Epidermal melanocyte (primary cell): ENCODE measurements at regions not wholly inside any gene's neighbourhood (a gene's known extent, or its start where the extent isn't known, plus 50 kb on each side); places are given as distances from the start of the nearest gene placed in this dataset.
A peak's percentile ranks its signal among the peaks of the same experiment; 100 is the strongest.

Experiments used
- DNase-seq: peaks from one replicate; pipeline ENCODE4 v3.0.0; 2011; ENCODE audit warnings: low spot score; ENCODE audit not compliant: insufficient read length

DNA sequence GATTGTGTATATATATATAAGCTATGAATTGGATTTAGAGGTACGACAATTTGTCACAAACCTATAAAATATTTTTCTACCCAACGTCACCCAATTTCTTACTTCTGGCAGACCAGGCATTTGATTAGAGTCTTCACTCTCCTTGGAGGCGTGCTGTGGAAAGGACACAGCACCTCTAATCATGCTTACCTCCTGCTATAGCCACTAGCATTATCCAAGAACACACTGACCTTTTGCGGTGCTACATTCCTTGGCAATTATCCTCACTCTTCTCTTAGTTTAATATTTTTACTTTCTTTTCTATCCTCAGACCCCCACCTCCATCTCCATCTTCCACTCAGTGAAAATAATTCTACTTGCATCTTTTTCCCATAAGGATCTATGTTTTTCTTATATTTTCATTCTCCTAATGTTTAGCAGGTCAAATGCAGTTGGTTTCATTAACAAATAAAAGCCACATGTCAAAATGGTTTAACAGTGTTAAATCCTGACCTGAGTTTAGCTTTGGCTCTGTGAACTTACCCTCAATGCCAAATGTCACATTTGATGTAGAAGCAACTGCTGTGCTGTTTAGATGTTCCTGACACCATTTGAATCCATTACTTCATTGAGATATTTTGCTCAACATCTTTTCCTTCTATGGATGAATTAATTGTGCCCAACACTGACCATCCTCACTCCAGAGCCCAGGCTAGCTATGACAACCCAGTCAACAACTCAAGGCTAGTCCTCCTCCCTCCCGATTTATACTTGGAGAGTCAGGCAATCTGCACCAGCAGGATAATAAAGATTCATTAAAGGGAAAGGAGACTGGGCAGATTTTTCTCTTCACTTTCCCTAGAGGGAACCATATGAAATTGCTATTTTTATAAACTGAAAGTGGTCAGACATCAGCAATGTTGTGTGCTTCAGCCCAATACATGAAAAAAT, 240.5 kb downstream of the MREG start:
- no peak for DNase-seq

DNA sequence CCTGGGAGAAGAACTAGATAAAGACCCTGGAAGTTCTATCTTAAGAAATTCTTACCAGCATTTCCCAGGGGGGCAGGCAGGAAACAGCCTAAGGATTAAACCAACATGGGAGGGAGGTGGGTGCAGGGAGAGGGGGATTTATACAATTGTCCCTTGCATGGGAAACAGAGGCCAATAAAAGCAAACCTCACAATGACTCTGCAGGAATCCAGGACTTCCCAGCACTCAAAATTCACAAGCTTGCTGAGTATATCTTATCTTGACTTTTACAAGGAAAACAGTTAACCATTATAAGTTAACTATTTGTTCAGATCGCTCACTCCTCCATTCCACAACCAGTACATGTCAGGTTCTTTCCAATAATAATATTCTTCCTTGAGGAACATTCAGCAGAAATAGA, 241.3 kb downstream of the MREG start:
- DNase-seq: no peak

DNA sequence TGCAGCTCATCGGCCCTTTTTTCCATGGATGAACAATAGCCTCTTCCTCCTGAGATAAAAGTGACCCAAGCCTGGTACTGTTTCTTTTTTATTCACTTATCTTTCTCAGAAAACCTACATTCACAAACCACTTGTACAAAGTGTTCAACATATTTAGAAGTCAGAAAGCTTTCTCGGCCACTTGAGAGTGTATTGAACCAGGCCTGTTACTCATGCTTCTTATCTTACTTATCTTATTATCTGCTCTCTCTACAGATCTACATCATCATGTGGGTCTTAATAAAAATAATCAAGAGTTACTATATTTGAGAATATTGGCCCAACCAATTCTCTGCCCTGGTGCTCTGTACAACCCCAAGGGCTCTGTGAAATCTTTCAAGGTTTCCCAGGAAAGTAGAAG, 242.1 kb downstream of the MREG start:
- DNase-seq: no peak

DNA sequence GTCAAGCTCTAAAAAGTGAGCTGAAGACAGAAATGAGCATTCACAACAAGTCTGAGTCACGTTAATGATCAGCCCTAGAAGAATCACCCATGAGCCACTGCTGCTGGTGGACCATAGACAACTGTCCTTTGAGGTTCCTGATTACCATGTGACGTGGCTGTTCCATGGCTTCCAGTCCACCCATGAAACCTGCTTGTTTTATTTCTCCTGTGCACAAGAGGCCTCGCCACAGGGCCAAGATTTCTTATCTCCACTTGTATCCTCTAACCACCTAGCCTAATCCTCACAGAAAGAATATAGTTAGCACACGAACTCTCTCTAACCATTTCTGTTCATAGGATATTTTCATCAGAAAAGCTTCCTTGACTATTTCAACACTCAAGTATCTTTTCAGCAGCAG, 242.7 kb downstream of the MREG start:
- no peak for DNase-seq

DNA sequence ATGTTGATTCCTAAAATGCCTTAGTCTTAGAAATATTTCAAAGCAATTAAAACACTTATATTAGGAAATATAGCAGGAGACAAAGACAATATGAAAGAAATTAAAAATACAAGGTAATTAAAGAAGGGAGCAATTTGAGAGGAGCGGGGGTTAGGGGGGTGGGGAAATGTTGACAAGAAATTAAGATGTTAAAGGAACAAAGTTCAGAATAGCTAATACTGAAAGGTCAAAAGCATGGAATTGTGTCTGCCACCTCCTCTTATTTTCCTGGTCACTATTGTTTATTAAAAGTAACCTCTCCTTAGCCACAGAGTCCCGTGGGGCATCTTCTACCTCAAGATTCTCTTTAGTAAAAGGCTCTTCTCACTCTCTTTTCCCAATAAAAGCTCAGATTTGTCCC, 244.1 kb downstream of the MREG start:
- DNase-seq: no peak

DNA sequence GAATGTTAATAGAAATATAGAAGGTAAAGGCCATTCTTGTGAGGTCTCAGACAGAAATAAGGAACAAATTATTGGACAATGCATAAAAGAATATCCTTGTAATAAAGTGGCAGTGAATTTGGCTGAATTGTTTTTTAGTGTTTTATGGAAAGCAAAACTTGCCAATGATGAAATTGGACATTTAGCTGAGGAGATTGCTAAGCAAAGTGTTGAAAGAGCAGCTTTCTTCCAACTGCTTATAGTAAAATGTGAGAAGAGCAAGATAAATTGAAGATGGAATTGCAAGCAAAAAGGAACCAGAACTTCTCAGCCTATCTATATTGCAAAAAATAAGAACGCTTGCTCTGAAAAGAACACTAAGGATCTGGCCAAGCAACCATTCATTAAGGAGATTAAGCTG, 245.7 kb downstream of the MREG start:
- DNase-seq: no peak

DNA sequence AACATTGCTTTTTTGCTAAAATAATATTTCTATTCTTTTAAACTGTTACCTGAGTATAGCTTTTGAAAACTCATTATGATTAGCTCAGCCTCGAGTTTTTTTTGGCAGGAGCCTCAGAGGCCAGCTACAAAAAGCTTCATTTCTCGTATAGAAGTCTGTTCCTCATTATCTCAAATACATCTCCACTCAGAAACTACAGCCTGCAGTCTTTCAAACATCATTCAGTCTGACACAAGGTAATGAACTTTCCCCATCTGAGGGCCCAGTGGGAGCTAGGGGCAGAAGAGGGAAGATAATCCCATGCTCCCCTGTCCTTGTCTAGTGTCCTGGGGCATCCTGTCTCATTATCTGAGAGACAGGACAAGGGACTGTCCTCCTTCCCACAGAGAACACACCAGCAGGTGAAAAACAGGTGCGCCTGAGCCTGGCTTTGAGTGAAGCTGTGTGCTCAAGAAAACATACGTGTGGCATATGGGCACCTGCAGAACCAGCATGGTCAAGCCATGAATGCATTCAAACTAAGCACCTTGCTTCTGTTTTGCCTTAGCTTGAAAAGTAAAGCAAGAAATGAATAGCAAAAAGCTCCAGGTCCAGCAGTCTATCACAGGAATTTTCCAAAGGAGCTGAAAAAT, 247.5 kb downstream of the MREG start:
- no peak for DNase-seq

DNA sequence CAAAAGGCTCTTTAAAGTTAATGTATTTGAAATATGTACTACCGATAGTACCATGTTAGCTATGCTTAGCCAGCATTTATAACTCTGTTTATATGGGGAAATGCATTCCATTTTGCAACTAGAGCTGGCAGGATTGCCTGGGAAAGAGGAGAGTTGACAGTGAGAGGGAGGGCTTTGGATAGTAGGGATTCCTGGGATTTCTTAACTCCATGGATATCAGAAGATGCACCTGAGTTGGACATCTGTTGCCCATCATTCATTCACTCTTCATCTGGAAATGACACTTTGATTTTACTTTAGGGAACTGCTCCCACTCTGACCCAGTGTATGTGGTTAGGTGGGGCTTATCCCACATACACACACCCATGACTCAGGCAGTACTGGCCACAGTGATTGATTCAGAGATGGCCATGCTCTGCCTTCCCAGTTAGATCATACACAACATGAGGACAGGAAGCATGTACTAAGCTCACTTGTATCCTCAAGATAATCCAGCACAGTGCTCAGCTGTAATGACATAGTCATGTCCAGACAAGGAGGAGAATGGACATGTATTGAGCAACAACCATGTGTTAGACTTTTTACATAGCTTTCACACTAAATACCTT, 248.8 kb downstream of the MREG start:
- no peak for DNase-seq

DNA sequence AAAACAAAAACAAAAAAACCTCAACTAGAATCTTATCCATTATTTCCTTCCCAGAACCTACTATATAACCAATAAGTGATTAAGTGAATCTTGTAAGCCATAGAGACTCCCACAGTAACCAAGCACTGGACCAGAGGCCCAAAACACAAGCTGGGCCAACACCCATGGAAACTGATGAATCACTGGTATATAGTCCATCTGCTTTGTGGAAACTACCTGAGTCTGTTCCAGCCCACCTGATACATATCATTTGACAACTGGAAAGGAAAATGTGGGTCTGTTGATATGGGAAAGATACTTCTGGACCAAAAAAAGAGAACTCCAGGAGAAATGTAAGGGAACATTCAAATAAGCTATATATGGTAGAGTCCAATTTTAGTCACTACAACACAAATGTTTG, 252.8 kb downstream of the MREG start:
- no peak for DNase-seq

DNA sequence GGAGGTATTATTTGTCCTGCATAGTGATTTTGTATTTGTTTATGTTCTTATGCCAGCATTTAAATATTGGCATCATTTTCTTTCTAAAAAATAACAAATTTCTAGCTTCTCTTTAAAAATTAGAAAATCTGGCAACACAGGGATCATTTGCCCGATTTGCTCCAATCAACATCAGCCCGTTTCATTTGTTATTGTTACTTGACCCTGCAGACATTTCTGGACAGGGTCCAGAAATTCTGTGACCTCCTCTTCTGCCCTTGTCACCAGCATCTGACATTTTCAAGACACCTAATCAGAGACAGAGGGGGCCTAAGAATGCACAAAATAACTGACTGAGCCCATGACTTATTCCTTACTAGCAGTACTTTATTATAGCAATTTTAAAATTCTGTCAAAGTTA, 253.3 kb downstream of the MREG start:
- no peak for DNase-seq

DNA sequence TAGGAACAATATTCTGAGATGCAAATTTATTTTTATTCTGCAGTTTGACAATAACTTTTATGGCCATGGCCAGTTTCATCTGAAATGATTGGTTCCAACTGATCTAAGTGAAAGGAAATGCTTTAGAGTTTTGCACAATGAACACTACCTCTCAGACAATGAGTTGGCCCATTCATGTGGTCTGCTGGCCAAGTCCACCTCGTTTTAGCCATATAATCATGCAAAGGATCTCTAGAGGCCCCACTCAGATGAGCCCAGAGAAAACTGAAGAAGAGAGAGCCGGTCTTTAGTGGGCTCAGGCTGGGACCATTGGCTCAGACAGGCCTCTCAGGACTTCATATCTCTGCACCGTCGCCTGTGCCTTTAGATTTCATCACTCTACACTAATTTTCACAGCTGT, 254.7 kb downstream of the MREG start:
- DNase-seq: no peak

DNA sequence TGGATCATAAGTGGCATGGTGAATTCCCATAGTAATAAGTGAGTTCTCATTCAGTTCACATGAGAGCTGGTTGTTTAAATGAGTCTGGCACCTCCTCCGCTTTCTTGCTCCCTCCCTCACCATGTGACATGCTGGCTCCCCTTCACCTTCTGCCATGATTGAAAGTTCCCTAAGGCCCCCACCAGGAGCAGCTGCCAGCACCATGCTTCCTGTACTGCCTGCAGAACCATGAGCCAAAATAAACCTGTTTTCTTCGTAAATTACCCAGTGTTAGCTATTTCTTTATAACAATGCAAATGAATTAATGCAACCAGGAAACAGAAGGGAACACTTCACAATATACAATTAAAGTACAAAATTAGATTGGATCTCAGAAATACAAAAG, 257.0 kb downstream of the MREG start:
- no peak for DNase-seq

DNA sequence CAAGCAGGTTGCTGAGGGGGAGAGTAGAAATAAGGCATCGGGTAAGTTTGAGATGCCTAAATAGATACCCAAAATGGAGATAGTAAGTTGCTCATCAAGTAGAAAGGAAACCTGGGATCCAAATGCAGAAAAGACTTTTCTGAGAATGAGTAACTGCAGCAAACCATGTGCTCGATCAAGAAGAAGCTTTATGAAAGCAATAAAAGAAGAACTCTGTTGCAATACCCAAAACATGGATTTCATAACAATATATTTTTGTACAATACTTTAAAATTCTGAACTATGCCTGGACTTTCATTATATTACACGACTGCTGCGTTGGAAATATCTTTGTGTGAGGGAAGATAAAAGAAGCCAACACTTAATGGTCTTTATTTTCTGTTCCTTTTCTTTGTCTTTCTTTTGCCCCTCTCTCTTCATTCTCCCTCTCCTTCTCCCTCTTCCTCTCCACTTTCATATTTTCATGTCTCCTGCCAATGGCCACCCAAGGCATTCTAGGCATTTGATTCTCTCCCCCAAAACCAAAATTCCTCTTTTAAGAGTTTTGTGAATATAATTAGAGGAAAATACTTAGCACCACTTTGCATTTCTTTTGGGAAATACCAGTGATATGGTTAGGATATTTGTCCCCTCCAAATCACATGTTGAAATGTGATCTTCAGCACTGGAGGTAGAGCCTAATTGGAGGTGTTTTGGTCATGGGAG, 257.6 kb downstream of the MREG start:
- DNase-seq: no peak

DNA sequence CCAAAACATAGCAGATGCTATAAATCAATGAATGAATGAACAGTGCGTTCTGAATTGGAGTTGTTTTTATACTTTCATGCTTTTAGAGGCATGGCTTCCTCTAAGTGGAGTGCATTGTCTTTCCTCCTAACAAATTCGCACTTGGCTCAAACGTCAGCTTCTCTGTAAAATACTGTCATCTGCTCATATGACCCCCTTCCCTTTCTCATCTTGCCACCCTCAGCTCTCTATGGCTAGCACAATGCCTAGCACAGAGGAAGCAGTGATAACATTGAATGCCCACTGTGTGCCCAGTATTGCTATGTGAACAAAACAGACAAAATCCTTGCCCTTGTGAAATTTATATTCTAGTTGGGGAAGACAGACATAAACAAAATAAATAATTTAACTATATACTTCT, 258.8 kb downstream of the MREG start:
- peak; percentile 23 for DNase-seq

DNA sequence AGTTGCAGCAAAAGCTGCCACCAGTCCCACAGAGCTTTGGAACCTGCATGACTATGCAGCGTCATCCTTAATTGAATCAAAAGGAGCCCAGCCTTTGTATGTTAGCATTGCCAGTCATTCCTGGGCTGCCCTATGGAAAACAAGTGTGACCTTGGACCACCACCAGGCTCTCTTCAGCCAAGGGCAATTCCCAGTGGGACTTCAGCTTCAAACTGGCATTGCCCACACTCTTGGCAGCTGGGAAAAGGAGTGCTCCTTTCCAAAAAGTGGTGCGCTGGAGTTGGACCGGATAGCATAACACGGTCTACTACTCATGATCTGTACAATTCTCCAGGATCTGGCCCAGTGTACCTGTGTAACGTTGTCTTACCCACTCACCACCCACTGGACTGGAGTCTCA, 259.5 kb downstream of the MREG start:
- no peak for DNase-seq

DNA sequence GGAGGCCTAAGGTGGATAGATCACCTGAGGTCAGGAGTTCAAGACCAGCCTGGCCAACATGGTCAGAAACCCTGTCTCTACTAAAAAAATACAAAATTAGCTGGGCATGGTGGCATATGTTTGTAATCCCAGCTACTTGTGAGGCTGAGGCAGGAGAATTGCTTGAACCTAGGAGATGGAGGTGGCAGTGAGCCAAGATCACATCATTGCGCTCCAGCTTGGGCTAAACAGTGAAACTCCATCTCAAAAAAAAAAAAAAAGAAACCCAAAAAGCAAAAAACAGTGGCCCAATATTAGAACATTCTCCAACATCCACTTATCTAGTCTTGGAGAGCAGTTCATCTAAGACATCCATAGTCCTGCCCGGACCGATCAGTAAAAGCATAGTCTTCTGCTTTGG, 260.4 kb downstream of the MREG start:
- DNase-seq: no peak

DNA sequence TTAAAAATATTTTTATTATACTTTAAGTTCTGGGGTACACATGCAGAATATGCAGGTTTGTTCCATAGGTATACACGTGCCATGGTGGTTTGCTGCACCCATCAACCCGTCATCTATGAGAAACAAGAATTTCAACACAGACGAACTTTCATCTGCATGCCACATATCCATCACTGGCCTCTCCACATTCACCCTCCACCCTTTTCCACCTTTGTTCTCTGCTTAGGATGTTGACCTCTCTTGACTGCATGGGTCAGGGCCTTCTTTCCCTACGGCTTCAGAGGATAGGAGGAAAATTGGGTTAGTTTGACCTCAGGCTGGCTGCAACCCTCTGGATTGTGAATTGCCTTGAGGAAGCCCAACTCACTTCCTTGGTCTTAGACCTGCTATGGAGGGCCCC, 260.9 kb downstream of the MREG start:
- no peak for DNase-seq

DNA sequence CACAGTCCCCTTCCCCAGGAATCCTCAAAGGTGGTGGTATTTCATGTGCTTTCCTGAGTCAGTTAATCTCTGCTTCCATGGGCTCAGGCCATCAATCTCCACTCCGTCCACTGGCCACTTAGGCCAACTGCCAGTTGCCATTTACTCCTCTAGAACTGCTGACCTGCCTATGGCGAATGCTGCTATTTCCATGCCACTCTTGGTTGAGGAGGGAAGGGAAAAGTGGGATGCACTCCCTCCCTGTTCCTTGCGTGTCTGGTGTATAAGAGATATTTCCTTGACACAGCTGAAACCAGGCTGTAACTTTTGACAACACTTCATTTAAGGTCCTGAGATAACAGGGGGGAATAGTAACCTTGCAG, 261.5 kb downstream of the MREG start:
- no peak for DNase-seq

DNA sequence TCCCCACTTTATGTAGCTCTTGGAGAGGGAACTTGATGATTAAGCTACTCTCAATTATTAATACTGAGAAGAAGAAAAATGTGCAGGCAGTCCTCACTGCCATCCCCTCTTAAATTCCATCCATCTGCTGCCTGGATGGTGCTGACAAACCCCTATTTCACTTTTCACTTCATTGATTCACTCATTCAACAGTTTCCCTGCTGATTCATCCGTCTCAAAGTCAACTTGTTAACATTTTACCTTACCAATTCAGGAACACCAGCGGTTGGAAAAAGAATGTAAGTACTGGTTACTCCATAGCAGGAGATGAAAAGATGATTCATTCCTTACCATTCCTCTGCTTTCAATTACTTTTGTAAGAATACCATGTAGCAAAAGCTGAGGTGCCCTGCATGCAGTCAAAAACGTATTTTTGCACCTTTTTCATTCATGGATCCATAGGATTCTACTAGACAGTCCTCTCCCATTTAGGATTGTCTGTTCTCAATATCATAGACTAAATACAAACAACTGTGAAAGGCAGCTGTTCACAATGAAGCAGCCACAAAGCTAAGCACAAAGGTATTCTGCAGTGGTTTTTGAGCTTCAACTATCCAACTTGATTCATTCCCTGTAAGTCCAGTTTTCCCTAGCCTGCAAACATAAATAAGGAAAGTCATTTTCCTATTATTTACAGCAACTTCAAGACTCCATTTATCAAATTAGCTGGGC, 262.0 kb downstream of the MREG start:
- no peak for DNase-seq

DNA sequence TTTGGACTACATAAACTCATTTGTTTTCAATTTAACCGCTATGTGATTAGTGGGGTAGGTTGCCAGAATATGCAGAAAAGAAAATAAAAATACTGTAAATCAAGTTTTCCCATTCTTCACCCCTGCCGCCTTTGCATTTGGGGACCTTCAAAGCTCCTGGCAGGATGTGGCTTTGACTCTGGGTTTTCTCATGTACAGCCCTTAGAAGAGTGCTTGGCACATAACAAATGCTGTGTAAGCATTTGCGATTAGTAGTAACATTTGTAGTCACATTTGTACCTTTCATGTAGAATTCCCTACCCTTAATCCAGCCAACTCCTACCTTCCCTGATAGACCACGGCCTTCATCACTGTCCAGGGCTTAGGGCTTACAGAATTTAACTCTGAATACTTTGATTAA, 262.6 kb downstream of the MREG start:
- no peak for DNase-seq
